HCT116 (cell line): ENCODE measurements at regions not wholly inside any gene's neighbourhood (a gene's known extent, or its start where the extent isn't known, plus 50 kb on each side); places are given as distances from the start of the nearest gene placed in this dataset.

Experiments
- EGR1 ChIP-seq: IDR thresholded peaks from 2 replicates; pipeline ENCODE4 v1.6.1; 2012; ENCODE audit warnings: low read depth
- ELF1 ChIP-seq: IDR thresholded peaks from 2 replicates; pipeline ENCODE4 v1.6.1; 2012; ENCODE audit warnings: low read depth, borderline replicate concordance
- EZH2 ChIP-seq: fragments of 200-600 bp; sonication (generic); IDR thresholded peaks from 2 replicates; pipeline ENCODE4 v1.6.1; 2017; ENCODE audit warnings: antibody characterized with exemption, mixed run types
- EZH2phosphoT487 ChIP-seq: fragments of 200-600 bp; IDR thresholded peaks from 2 replicates; pipeline ENCODE4 v1.6.1; 2018; ENCODE audit warnings: antibody characterized with exemption, borderline replicate concordance
- FOSL1 ChIP-seq: IDR thresholded peaks from 2 replicates; pipeline ENCODE4 v1.6.1; 2012; ENCODE audit warnings: low read depth
- JUND ChIP-seq: IDR thresholded peaks from 2 replicates; pipeline ENCODE4 v1.6.1; 2012
- POLR2A ChIP-seq: IDR thresholded peaks from 2 replicates; pipeline ENCODE4 v1.7.0; 2011; ENCODE audit warnings: borderline replicate concordance; ENCODE audit not compliant: insufficient read depth, insufficient read length; ENCODE audit errors: extremely low read depth
- POLR2AphosphoS5 ChIP-seq: IDR thresholded peaks from 2 replicates; pipeline ENCODE4 v1.6.1; 2011; ENCODE audit warnings: mild to moderate bottlenecking, low read depth, low read length, moderate library complexity
- TCF7L2 ChIP-seq: IDR thresholded peaks from 2 replicates; pipeline ENCODE4 v1.7.0; 2011; ENCODE audit warnings: borderline replicate concordance, inconsistent platforms; ENCODE audit not compliant: insufficient read depth, insufficient read length; ENCODE audit errors: extremely low read depth
- ZNF274 ChIP-seq: fragments of 200-500 bp; sonication (Bioruptor generic); IDR thresholded peaks from 2 replicates; pipeline ENCODE4 v1.6.1; 2014; ENCODE audit warnings: mild to moderate bottlenecking, low read depth, low read length, inconsistent platforms
- TF ChIP-seq, protein P1 (sequence below), 3 experiments: fragments of 200-600 bp in 1 of 3; sonication (generic) in 1 of 3; IDR thresholded peaks in 2 of 3; conservative IDR thresholded peaks in 1 of 3; 2 replicates each; pipeline ENCODE4 v1.5.1; 2012 to 2017; ENCODE audit warnings: low read depth in 2 of 3, low read length in 2 of 3, antibody characterized with exemption in 1 of 3, borderline replicate concordance in 1 of 3, control low read depth in 1 of 3, mild to moderate bottlenecking in 1 of 3, mixed read lengths in 1 of 3, mixed run types in 1 of 3, moderate library complexity in 1 of 3; ENCODE audit not compliant: insufficient read depth in 1 of 3

DNA sequence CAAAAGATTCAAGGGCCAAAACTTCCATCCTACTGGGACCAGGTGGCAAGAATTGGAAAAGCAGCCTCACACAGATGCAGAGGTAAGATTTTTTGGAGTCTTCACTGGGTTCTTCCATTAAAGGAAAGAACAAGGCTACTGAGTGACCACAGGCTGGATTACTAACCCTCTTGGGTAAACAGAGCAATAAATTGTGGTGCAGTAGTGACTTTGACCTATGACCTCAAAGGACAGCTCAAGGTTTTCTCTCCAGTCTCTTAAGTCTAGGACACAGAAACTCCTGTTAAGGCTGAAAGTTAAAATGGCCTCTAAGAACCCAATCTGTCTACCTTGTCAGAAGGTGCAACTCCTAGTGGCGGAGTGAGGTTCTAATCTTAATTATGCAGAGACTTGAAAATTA, 464.9 kb downstream of the SMARCA1 start:
- TF ChIP-seq, protein P1, sequence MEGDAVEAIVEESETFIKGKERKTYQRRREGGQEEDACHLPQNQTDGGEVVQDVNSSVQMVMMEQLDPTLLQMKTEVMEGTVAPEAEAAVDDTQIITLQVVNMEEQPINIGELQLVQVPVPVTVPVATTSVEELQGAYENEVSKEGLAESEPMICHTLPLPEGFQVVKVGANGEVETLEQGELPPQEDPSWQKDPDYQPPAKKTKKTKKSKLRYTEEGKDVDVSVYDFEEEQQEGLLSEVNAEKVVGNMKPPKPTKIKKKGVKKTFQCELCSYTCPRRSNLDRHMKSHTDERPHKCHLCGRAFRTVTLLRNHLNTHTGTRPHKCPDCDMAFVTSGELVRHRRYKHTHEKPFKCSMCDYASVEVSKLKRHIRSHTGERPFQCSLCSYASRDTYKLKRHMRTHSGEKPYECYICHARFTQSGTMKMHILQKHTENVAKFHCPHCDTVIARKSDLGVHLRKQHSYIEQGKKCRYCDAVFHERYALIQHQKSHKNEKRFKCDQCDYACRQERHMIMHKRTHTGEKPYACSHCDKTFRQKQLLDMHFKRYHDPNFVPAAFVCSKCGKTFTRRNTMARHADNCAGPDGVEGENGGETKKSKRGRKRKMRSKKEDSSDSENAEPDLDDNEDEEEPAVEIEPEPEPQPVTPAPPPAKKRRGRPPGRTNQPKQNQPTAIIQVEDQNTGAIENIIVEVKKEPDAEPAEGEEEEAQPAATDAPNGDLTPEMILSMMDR (IDR thresholded peaks at IDR 0.05 in 2 of 3, conservative IDR thresholded peaks at IDR 0.05 in 1 of 3; ENCODE audit: borderline replicate concordance in 1 of 3, insufficient read depth in 1 of 3, low read depth in 2 of 3, low read length in 2 of 3) = no peak
- TF ChIP-seq ELF1 (no peak), EGR1 (no peak), EZH2 (no peak), POLR2A (no peak), FOSL1 (no peak), ZNF274 (no peak), JUND (no peak), TCF7L2 (no peak), EZH2phosphoT487 (no peak), POLR2AphosphoS5 (no peak)
